ENCODE measurements at regions not wholly inside any gene's neighbourhood (a gene's known extent, or its start where the extent isn't known, plus 50 kb on each side); places are given as distances from the start of the nearest gene placed in this dataset.

DNA sequence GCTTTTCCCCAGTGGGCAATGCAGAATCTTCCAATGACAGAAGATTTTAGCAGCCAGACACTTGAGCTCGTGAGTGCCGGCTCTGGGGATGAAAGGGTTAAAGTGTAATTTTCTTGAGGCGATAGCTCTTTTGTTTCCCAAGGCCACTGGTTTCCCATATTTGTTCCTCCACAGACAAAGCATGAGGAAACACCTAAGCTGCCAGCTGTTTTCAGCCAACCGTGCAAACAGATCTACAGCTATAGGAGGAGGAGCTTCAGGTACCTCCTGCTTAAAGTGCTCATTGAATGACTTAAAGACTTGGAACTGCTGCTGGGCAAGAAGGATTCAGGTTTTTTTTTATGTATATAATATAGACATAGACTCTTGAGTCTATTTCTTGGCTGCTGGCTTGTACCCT lies 1311.5 kb downstream of the TMEM121 start:
- TF ChIP-seq, protein P1, sequence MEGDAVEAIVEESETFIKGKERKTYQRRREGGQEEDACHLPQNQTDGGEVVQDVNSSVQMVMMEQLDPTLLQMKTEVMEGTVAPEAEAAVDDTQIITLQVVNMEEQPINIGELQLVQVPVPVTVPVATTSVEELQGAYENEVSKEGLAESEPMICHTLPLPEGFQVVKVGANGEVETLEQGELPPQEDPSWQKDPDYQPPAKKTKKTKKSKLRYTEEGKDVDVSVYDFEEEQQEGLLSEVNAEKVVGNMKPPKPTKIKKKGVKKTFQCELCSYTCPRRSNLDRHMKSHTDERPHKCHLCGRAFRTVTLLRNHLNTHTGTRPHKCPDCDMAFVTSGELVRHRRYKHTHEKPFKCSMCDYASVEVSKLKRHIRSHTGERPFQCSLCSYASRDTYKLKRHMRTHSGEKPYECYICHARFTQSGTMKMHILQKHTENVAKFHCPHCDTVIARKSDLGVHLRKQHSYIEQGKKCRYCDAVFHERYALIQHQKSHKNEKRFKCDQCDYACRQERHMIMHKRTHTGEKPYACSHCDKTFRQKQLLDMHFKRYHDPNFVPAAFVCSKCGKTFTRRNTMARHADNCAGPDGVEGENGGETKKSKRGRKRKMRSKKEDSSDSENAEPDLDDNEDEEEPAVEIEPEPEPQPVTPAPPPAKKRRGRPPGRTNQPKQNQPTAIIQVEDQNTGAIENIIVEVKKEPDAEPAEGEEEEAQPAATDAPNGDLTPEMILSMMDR (IDR thresholded peaks at IDR 0.05), result no peak
- no peak for TF ChIP-seq POLR2A (IDR thresholded peaks at IDR 0.05)

Data from heart left ventricle (tissue), 13 donors.